GM23248 (cell line): ENCODE measurements at regions not wholly inside any gene's neighbourhood (a gene's known extent, or its start where the extent isn't known, plus 50 kb on each side); places are given as distances from the start of the nearest gene placed in this dataset.
"Not testable (repeated sequence)": the region's sequence is repeated elsewhere in the genome, so short reads cannot be mapped to it uniquely, and the experiment has no call there.

Source experiments
- EZH2 ChIP-seq: fragments of 200-600 bp; sonication (generic); IDR thresholded peaks from 2 replicates; pipeline ENCODE4 v1.6.1; 2018; ENCODE audit warnings: antibody characterized with exemption, mild to moderate bottlenecking; ENCODE audit not compliant: insufficient read depth, poor library complexity, severe bottlenecking
- EZH2phosphoT487 ChIP-seq: fragments of 200-600 bp; sonication (generic); IDR thresholded peaks from 2 replicates; pipeline ENCODE4 v1.6.1; 2018; ENCODE audit warnings: antibody characterized with exemption, moderate library complexity, mild to moderate bottlenecking, low read depth; ENCODE audit not compliant: insufficient read depth

DNA sequence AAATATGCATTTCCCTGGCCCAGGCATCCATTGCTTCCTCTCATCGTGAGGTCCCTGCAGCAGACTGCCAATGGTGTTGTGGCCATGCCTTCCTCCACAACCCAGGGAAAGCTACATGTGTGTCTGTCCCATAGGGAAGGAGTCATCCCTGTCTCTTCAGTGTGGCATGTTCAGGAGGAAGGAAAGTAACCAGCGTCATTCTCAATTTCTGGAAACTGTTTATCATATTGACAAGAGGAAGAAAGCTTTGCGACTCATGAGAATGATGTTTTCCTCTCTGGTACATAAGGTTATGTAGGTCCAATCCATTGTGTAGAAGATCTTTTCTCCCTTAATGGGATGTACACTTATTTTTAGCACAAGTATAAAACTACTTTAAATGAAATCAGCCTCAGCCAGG is 1937.7 kb downstream of the FOXD4L5 start:
- TF ChIP-seq EZH2phosphoT487, EZH2: not testable (repeated sequence)
